ENCODE measurements at regions not wholly inside any gene's neighbourhood (a gene's known extent, or its start where the extent isn't known, plus 50 kb on each side); places are given as distances from the start of the nearest gene placed in this dataset.

GRCh38 chr3:86673991-86674390 is 317.0 kb downstream of the VGLL3 start:
- intact Hi-C loops (cut with micrococcal nuclease), result no loop called here
- Mint-ChIP-seq H3K27me3 (no peaks in the 10 kb centered on the region), H3K27ac (no peak overlapping the region), H3K4me1 (no peaks in the 10 kb centered on the region), H3K4me3 (no peak overlapping the region), H3K9me3 (ENCODE audit: insufficient read depth) (peaks cover 8% of the 10 kb centered on the region)
- TF ChIP-seq, protein P1, sequence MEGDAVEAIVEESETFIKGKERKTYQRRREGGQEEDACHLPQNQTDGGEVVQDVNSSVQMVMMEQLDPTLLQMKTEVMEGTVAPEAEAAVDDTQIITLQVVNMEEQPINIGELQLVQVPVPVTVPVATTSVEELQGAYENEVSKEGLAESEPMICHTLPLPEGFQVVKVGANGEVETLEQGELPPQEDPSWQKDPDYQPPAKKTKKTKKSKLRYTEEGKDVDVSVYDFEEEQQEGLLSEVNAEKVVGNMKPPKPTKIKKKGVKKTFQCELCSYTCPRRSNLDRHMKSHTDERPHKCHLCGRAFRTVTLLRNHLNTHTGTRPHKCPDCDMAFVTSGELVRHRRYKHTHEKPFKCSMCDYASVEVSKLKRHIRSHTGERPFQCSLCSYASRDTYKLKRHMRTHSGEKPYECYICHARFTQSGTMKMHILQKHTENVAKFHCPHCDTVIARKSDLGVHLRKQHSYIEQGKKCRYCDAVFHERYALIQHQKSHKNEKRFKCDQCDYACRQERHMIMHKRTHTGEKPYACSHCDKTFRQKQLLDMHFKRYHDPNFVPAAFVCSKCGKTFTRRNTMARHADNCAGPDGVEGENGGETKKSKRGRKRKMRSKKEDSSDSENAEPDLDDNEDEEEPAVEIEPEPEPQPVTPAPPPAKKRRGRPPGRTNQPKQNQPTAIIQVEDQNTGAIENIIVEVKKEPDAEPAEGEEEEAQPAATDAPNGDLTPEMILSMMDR (IDR thresholded peaks at IDR 0.05), result no peak
- no peak for TF ChIP-seq EZH2 (IDR thresholded peaks at IDR 0.05; ENCODE audit: borderline replicate concordance, insufficient read depth, low read depth, low read length, poor library complexity, severe bottlenecking)
- H2AFZ ChIP-seq (ENCODE audit: insufficient read depth, low read depth, low read length, poor library complexity, severe bottlenecking), result no peak overlapping the region
- no peak overlapping the region for H3K4me3 ChIP-seq (ENCODE audit: control extremely low read depth in 1 of 5, extremely low read depth in 1 of 5, insufficient read depth in 1 of 5, low read depth in 2 of 5, low read length in 4 of 5)
- H3K9me3 ChIP-seq (ENCODE audit: control extremely low read depth in 1 of 3, control insufficient read depth in 2 of 3, insufficient read depth in 1 of 3, low read length in 2 of 3), result peaks cover 0 to 3% (median 1%) of the 10 kb centered on the region in 3 donors
- DNase-seq (no peak), ATAC-seq (ENCODE audit: low read depth) (no peak)
- no peaks in the 10 kb centered on the region for H4K20me1 ChIP-seq (ENCODE audit: control insufficient read depth, insufficient read depth, low read length, poor library complexity, severe bottlenecking)
- H3K4me2 ChIP-seq (replicated peaks; ENCODE audit: low read depth, low read length, poor library complexity, severe bottlenecking), result no peak overlapping the region
- H3K36me3 ChIP-seq (replicated peaks in 1 of 2; ENCODE audit: control extremely low read depth in 1 of 2, control insufficient read depth in 1 of 2, extremely low read depth in 1 of 2, insufficient read depth in 2 of 2, low read length in 1 of 2), result no peaks in the 10 kb centered on the region
- no peaks in the 10 kb centered on the region for H3K4me1 ChIP-seq (ENCODE audit: control insufficient read depth in 2 of 2, insufficient read depth in 2 of 2, low read length in 2 of 2)
- no peaks in the 10 kb centered on the region for H3K79me2 ChIP-seq (ENCODE audit: control insufficient read depth, insufficient read depth, low read length)
- ChIA-PET CTCF (no interaction called here), POLR2A (no interaction called here)
- no peak overlapping the region for H3K27ac ChIP-seq (ENCODE audit: low read length in 2 of 2)
- no peaks in the 10 kb centered on the region for H3K27me3 ChIP-seq (replicated peaks in 1 of 4; ENCODE audit: control extremely low read depth in 1 of 4, control insufficient read depth in 3 of 4, insufficient read depth in 4 of 4, low read length in 3 of 4)
- H3K9ac ChIP-seq (ENCODE audit: low read length), result no peak overlapping the region

- CTCF ChIA-PET, result no interaction called here
- H3K27me3 Mint-ChIP-seq, result no peaks in the 10 kb centered on the region
- ATAC-seq (ENCODE audit: low read depth) (no peak), DNase-seq (no peak)
- H3K4me2 ChIP-seq (replicated peaks; ENCODE audit: low read depth, low read length, poor library complexity, severe bottlenecking), result no peak overlapping the region
- no peak overlapping the region for H3K4me3 ChIP-seq (ENCODE audit: control extremely low read depth in 1 of 5, extremely low read depth in 1 of 5, insufficient read depth in 1 of 5, low read depth in 2 of 5, low read length in 4 of 5)
- H3K79me2 ChIP-seq (ENCODE audit: control insufficient read depth, insufficient read depth, low read length), result no peaks in the 10 kb centered on the region
- intact Hi-C loops (cut with micrococcal nuclease), result no loop called here
- H3K4me1 ChIP-seq (ENCODE audit: control insufficient read depth in 2 of 2, insufficient read depth in 2 of 2, low read length in 2 of 2), result no peaks in the 10 kb centered on the region
- no CpG with 5 or more reads among the region's 2 CpGs for WGBS (ENCODE audit: insufficient coverage)
- no peak overlapping the region for H3K4me3 Mint-ChIP-seq
- no peaks in the 10 kb centered on the region for H4K20me1 ChIP-seq (ENCODE audit: control insufficient read depth, insufficient read depth, low read length, poor library complexity, severe bottlenecking)
- H3K27ac Mint-ChIP-seq, result no peak overlapping the region
- H2AFZ ChIP-seq (ENCODE audit: insufficient read depth, low read depth, low read length, poor library complexity, severe bottlenecking), result no peak overlapping the region
- no peak for TF ChIP-seq EZH2 (IDR thresholded peaks at IDR 0.05; ENCODE audit: borderline replicate concordance, insufficient read depth, low read depth, low read length, poor library complexity, severe bottlenecking)
- TF ChIP-seq, protein P1 (IDR thresholded peaks at IDR 0.05), result no peak
- H3K9me3 ChIP-seq (ENCODE audit: control extremely low read depth in 1 of 3, control insufficient read depth in 2 of 3, insufficient read depth in 1 of 3, low read length in 2 of 3), result no peaks in the 10 kb centered on the region
- no peak overlapping the region for H3K27ac ChIP-seq (ENCODE audit: low read length in 2 of 2)
- H3K36me3 ChIP-seq (replicated peaks in 1 of 2; ENCODE audit: control extremely low read depth in 1 of 2, control insufficient read depth in 1 of 2, extremely low read depth in 1 of 2, insufficient read depth in 2 of 2, low read length in 1 of 2), result no peaks in the 10 kb centered on the region
- H3K9me3 Mint-ChIP-seq (ENCODE audit: insufficient read depth), result no peaks in the 10 kb centered on the region
- POLR2A ChIA-PET, result no interaction called here
- H3K27me3 ChIP-seq (replicated peaks in 1 of 4; ENCODE audit: control extremely low read depth in 1 of 4, control insufficient read depth in 3 of 4, insufficient read depth in 4 of 4, low read length in 3 of 4), result no peaks in the 10 kb centered on the region
- no peaks in the 10 kb centered on the region for H3K4me1 Mint-ChIP-seq
- H3K9ac ChIP-seq (ENCODE audit: low read length), result no peak overlapping the region
Measured at GRCh38 chr3:86661817-86662216, 329.1 kb downstream of the VGLL3 start.
